Fibroblast of the aortic adventitia (primary cell): ENCODE measurements at regions not wholly inside any gene's neighbourhood (a gene's known extent, or its start where the extent isn't known, plus 50 kb on each side); places are given as distances from the start of the nearest gene placed in this dataset.
A peak's percentile ranks its signal among the peaks of the same experiment; 100 is the strongest.

Experiments
- DNase-seq: peaks from one replicate; pipeline ENCODE4 v3.0.0-alpha.2; 2010; ENCODE audit warnings: low read depth
- H3K4me3 ChIP-seq: 2 replicates; pipeline ENCODE4 v1.5.1; 2011; ENCODE audit warnings: low read depth, mild to moderate bottlenecking, control low read depth, low read length, moderate library complexity
- CTCF ChIP-seq: IDR thresholded peaks from 2 replicates; pipeline ENCODE4 v1.5.1; 2011; ENCODE audit warnings: mild to moderate bottlenecking, low read length, control low read depth, inconsistent platforms; ENCODE audit not compliant: insufficient read depth

- TF ChIP-seq CTCF: no peak
- no peak for DNase-seq
- no peak overlapping the region for H3K4me3 ChIP-seq
These were observed 363.9 kb upstream of the MEF2C start for GRCh38 chr5:89246864-89247263.

- TF ChIP-seq CTCF: no peak
- DNase-seq: peak; percentile 39
These were observed 363.3 kb upstream of the MEF2C start for GRCh38 chr5:89246252-89246651.

GRCh38 chr5:89243611-89244010 is 360.6 kb upstream of the MEF2C start:
- DNase-seq: no peak
- no peak for TF ChIP-seq CTCF
- H3K4me3 ChIP-seq: no peak overlapping the region

More at GRCh38 chr5:89246252-89246651, 363.3 kb upstream of the MEF2C start:
- H3K4me3 ChIP-seq: no peak overlapping the region

GRCh38 chr5:89241186-89241585 is 358.2 kb upstream of the MEF2C start:
- peak; percentile 59 for DNase-seq
- no peak for TF ChIP-seq CTCF
- no peak overlapping the region for H3K4me3 ChIP-seq

- no peak for DNase-seq
- TF ChIP-seq CTCF: no peak
- H3K4me3 ChIP-seq: no peak overlapping the region
These were observed 353.9 kb upstream of the MEF2C start for GRCh38 chr5:89236900-89237299.

GRCh38 chr5:89233462-89233861 is 350.5 kb upstream of the MEF2C start:
- H3K4me3 ChIP-seq: no peak overlapping the region
- TF ChIP-seq CTCF: no peak
- no peak for DNase-seq

GRCh38 chr5:89232139-89232603 is 349.2 kb upstream of the MEF2C start:
- TF ChIP-seq CTCF: no peak
- peak; percentile 13 for DNase-seq
- no peak overlapping the region for H3K4me3 ChIP-seq
